ENCODE measurements at regions not wholly inside any gene's neighbourhood (a gene's known extent, or its start where the extent isn't known, plus 50 kb on each side); places are given as distances from the start of the nearest gene placed in this dataset.

GRCh38 chr10:4351723-4352413 lies 474.1 kb upstream of the AKR1E2 start:
- DNase-seq (ENCODE audit: low spot score) = peak; percentile 41

- no peak for DNase-seq (ENCODE audit: low spot score)
Observed at GRCh38 chr10:4347397-4347796, 478.6 kb upstream of the AKR1E2 start.

- no peak for DNase-seq (ENCODE audit: low spot score)
Observed at GRCh38 chr10:4345877-4346646, 479.9 kb upstream of the AKR1E2 start.

GRCh38 chr10:4344492-4344994 lies 481.5 kb upstream of the AKR1E2 start:
- no peak for DNase-seq (ENCODE audit: low spot score)

- DNase-seq (ENCODE audit: low spot score) = no peak
Observed at GRCh38 chr10:4343873-4344272, 482.1 kb upstream of the AKR1E2 start.

- no peak for DNase-seq (ENCODE audit: low spot score)
Observed at GRCh38 chr10:4343091-4343490, 482.9 kb upstream of the AKR1E2 start.

GRCh38 chr10:4338768-4339167 lies 487.2 kb upstream of the AKR1E2 start:
- DNase-seq (ENCODE audit: low spot score) = no peak

- DNase-seq (ENCODE audit: low spot score) = no peak
Observed at GRCh38 chr10:4337563-4337962, 488.4 kb upstream of the AKR1E2 start.

- DNase-seq (ENCODE audit: low spot score) = no peak
Observed at GRCh38 chr10:4334871-4335270, 491.1 kb upstream of the AKR1E2 start.

- DNase-seq (ENCODE audit: low spot score) = no peak
Observed at GRCh38 chr10:4334015-4334414, 492.0 kb upstream of the AKR1E2 start.

GRCh38 chr10:4333459-4333894 lies 492.5 kb upstream of the AKR1E2 start:
- DNase-seq (ENCODE audit: low spot score) = no peak

GRCh38 chr10:4332764-4333458 lies 493.1 kb upstream of the AKR1E2 start:
- DNase-seq (ENCODE audit: low spot score) = no peak

- peak; percentile 10 for DNase-seq (ENCODE audit: low spot score)
Observed at GRCh38 chr10:4331150-4331549, 494.9 kb upstream of the AKR1E2 start.

GRCh38 chr10:4330636-4331035 lies 495.4 kb upstream of the AKR1E2 start:
- DNase-seq (ENCODE audit: low spot score) = no peak

GRCh38 chr10:4329225-4329624 lies 496.8 kb upstream of the AKR1E2 start:
- no peak for DNase-seq (ENCODE audit: low spot score)

GRCh38 chr10:4326647-4327046 lies 499.4 kb upstream of the AKR1E2 start:
- no peak for DNase-seq (ENCODE audit: low spot score)

GRCh38 chr10:4319870-4320367 lies 506.1 kb upstream of the AKR1E2 start:
- DNase-seq (ENCODE audit: low spot score) = no peak

- no peak for DNase-seq (ENCODE audit: low spot score)
Observed at GRCh38 chr10:4316161-4316810, 509.7 kb upstream of the AKR1E2 start.

GRCh38 chr10:4315551-4315950 lies 510.5 kb upstream of the AKR1E2 start:
- no peak for DNase-seq (ENCODE audit: low spot score)

- DNase-seq (ENCODE audit: low spot score) = no peak
Observed at GRCh38 chr10:4313051-4313450, 513.0 kb upstream of the AKR1E2 start.

GRCh38 chr10:4312051-4312835 lies 513.8 kb upstream of the AKR1E2 start:
- DNase-seq (ENCODE audit: low spot score) = no peak
